Amniotic stem cell (primary cell): ENCODE measurements at regions not wholly inside any gene's neighbourhood (a gene's known extent, or its start where the extent isn't known, plus 50 kb on each side); places are given as distances from the start of the nearest gene placed in this dataset.
"Not testable (repeated sequence)": the region's sequence is repeated elsewhere in the genome, so short reads cannot be mapped to it uniquely, and the experiment has no call there.

Experiments
- DNase-seq: peaks from one replicate; lab custom pipeline; 2025; lab: John Stamatoyannopoulos, UW

GRCh38 chr21:33972539-33972938, 56.9 kb upstream of the ATP5PO start:
- no peak for DNase-seq

- DNase-seq, result no peak
These were observed 55.9 kb upstream of the ATP5PO start for GRCh38 chr21:33971492-33972013.

GRCh38 chr21:33969581-33969980, 54.0 kb upstream of the ATP5PO start:
- DNase-seq, result no peak

- no peak for DNase-seq
These were observed 53.4 kb upstream of the ATP5PO start for GRCh38 chr21:33968995-33969348.

GRCh38 chr21:33968080-33968994, 52.7 kb upstream of the ATP5PO start:
- DNase-seq, result no peak

GRCh38 chr21:33967086-33967571, 51.5 kb upstream of the ATP5PO start:
- DNase-seq, result no peak

- no peak for DNase-seq
These were observed 50.8 kb upstream of the ATP5PO start for GRCh38 chr21:33966324-33966949.

GRCh38 chr21:33965662-33966061, 50.1 kb upstream of the ATP5PO start:
- not testable (repeated sequence) for DNase-seq
